ENCODE measurements at regions not wholly inside any gene's neighbourhood (a gene's known extent, or its start where the extent isn't known, plus 50 kb on each side); places are given as distances from the start of the nearest gene placed in this dataset.

DNA sequence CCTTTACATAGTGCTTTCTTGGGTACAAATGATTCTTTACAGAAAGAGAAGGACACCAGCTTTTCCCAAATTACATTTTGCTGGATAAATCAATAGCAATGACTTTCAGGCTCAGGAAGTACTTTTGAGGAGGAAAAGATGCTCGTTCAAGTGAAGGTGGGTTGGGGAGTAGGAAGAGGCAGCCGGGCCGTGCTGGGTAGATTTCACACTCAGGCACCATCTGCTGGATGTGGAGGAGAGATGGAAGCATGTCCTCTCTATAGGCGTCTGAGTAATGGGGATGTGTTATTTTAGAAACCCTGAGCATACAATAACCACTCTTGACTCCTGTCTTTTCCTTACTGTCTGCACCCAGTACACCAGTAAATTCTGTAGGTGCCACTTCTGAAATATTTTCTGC lies 152.3 kb upstream of the LARGE1 start:
- TF ChIP-seq, protein P1, sequence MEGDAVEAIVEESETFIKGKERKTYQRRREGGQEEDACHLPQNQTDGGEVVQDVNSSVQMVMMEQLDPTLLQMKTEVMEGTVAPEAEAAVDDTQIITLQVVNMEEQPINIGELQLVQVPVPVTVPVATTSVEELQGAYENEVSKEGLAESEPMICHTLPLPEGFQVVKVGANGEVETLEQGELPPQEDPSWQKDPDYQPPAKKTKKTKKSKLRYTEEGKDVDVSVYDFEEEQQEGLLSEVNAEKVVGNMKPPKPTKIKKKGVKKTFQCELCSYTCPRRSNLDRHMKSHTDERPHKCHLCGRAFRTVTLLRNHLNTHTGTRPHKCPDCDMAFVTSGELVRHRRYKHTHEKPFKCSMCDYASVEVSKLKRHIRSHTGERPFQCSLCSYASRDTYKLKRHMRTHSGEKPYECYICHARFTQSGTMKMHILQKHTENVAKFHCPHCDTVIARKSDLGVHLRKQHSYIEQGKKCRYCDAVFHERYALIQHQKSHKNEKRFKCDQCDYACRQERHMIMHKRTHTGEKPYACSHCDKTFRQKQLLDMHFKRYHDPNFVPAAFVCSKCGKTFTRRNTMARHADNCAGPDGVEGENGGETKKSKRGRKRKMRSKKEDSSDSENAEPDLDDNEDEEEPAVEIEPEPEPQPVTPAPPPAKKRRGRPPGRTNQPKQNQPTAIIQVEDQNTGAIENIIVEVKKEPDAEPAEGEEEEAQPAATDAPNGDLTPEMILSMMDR (conservative IDR thresholded peaks at IDR 0.05 in 1 of 2, IDR thresholded peaks at IDR 0.05 in 1 of 2; ENCODE audit: low read depth in 1 of 2, low read length in 2 of 2): no peak
- no peak for TF ChIP-seq EZH2 (IDR thresholded peaks at IDR 0.05; ENCODE audit: low read length, missing control alignments)
